ENCODE measurements at regions not wholly inside any gene's neighbourhood (a gene's known extent, or its start where the extent isn't known, plus 50 kb on each side); places are given as distances from the start of the nearest gene placed in this dataset.

GRCh38 chr12:125852116-125852515 is 786.9 kb downstream of the AACS start:
- Histone ChIP-seq H3K9me3 (ENCODE audit: insufficient read depth in 2 of 2, low read depth in 1 of 2, low read length in 1 of 2) (peaks cover 0 to 4% of the 10 kb centered on the region in 2 experiments; a peak in 1 of 4 replicates), H2BK120ac (replicated peaks; ENCODE audit: low read depth, low read length) (no peak overlapping the region), H2AFZ (ENCODE audit: low read length) (no peak overlapping the region), H3K4me2 (ENCODE audit: insufficient read depth in 1 of 2, low read depth in 2 of 2, low read length in 2 of 2) (no peak overlapping the region), H3K23me2 (ENCODE audit: low read depth, low read length) (no peaks in the 10 kb centered on the region), H2AK5ac (ENCODE audit: low read depth, low read length) (no peak overlapping the region), H4K91ac (replicated peaks; ENCODE audit: insufficient read length, low read length) (no peak overlapping the region), H2BK12ac (ENCODE audit: low read depth, low read length) (no peak overlapping the region), H3K4ac (replicated peaks; ENCODE audit: insufficient read length, low read depth, low read length) (no peak overlapping the region), H3K79me1 (ENCODE audit: low read depth, low read length) (no peaks in the 10 kb centered on the region), H3K79me2 (ENCODE audit: control insufficient read depth in 1 of 2, insufficient read depth in 2 of 2, low read length in 2 of 2) (no peaks in the 10 kb centered on the region), H3K4me1 (replicated peaks in 1 of 4; ENCODE audit: control insufficient read depth in 3 of 4, insufficient read depth in 4 of 4, low read length in 3 of 4) (peaks cover 0 to 3% (median 1%) of the 10 kb centered on the region in 4 experiments; a peak in 3 of 7 replicates), H2BK15ac (ENCODE audit: low read length) (no peak overlapping the region), H2BK20ac (ENCODE audit: low read length) (no peak overlapping the region), H3K56ac (replicated peaks; ENCODE audit: insufficient read length, low read depth, low read length) (no peak overlapping the region), H3K9ac (replicated peaks in 1 of 4; ENCODE audit: extremely low read depth in 1 of 4, low read depth in 3 of 4, low read length in 3 of 4) (no peak overlapping the region), H3K14ac (ENCODE audit: insufficient read length) (no peak overlapping the region), H3K36me3 (ENCODE audit: control insufficient read depth in 2 of 4, insufficient read depth in 4 of 4, low read length in 3 of 4) (no peaks in the 10 kb centered on the region), H3K27me3 (replicated peaks in 1 of 4; ENCODE audit: control insufficient read depth in 3 of 4, extremely low read depth in 1 of 4, insufficient read depth in 3 of 4, low read length in 3 of 4) (no peaks in the 10 kb centered on the region), H2BK5ac (ENCODE audit: low read depth, low read length) (no peak overlapping the region), H3K4me3 (ENCODE audit: extremely low read depth in 1 of 4, insufficient read depth in 2 of 4, low read depth in 3 of 4, low read length in 4 of 4) (no peak overlapping the region), H3K27ac (ENCODE audit: low read depth, low read length) (no peak overlapping the region), H3K18ac (ENCODE audit: extremely low read depth, low read length) (no peak overlapping the region), H4K8ac (ENCODE audit: extremely low read depth, insufficient read depth, low read length) (no peak overlapping the region), H4K20me1 (replicated peaks in 1 of 2; ENCODE audit: control insufficient read depth in 1 of 2, insufficient read depth in 2 of 2, low read length in 2 of 2) (no peaks in the 10 kb centered on the region), H4K5ac (ENCODE audit: insufficient read length, low read depth, low read length) (no peak overlapping the region), H3K23ac (ENCODE audit: insufficient read length) (no peak overlapping the region)
- TF ChIP-seq EP300 (IDR thresholded peaks at IDR 0.05; ENCODE audit: borderline replicate concordance in 1 of 2, low read depth in 2 of 2, low read length in 2 of 2) (no peak), YY1 (IDR thresholded peaks at IDR 0.05; ENCODE audit: low read depth, low read length) (no peak)
- POLR2A ChIA-PET (ENCODE audit: partially characterized antibody), result no interaction called here
- CTCF ChIA-PET (ENCODE audit: partially characterized antibody), result no interaction called here
- FAIRE-seq, result no peak
- WGBS, 2 experiments (ENCODE audit: extremely low coverage in 1 of 2, insufficient coverage in 1 of 2, insufficient read length in 1 of 2, insufficient replicate concordance in 2 of 2, low coverage in 1 of 2, low lambda C conversion rate in 2 of 2, missing lambda C conversion rate in 1 of 2), result 88% methylated on average over 5 of the region's 5 CpGs; no CpG with 5 or more reads in 1 of the 2 experiments
- DNase-seq (ENCODE audit: low read depth in 1 of 2, low spot score in 2 of 2), result no peak
